Activated CD4-positive, alpha-beta T cell treated with anti-CD3 and anti-CD28 coated beads for 1 hour (primary cell): ENCODE measurements at regions not wholly inside any gene's neighbourhood (a gene's known extent, or its start where the extent isn't known, plus 50 kb on each side); places are given as distances from the start of the nearest gene placed in this dataset.

ENCODE experiments used
- DNase-seq: peaks from one replicate; pipeline ENCODE4 v3.0.0-alpha.2; 2020

- DNase-seq, result no peak
Measured at GRCh38 chr9:20191228-20191840, 402.5 kb upstream of the SLC24A2 start.

- DNase-seq, result no peak
Measured at GRCh38 chr9:20189871-20190270, 401.0 kb upstream of the SLC24A2 start.

GRCh38 chr9:20188616-20189369 lies 400.0 kb upstream of the SLC24A2 start:
- DNase-seq, result no peak

GRCh38 chr9:20187318-20187717 lies 398.5 kb upstream of the SLC24A2 start:
- no peak for DNase-seq

- no peak for DNase-seq
Measured at GRCh38 chr9:20186823-20187222, 398.0 kb upstream of the SLC24A2 start.

GRCh38 chr9:20186231-20186630 lies 397.4 kb upstream of the SLC24A2 start:
- no peak for DNase-seq

GRCh38 chr9:20184541-20184940 lies 395.7 kb upstream of the SLC24A2 start:
- DNase-seq, result no peak

- no peak for DNase-seq
Measured at GRCh38 chr9:20178679-20179078, 389.8 kb upstream of the SLC24A2 start.

- no peak for DNase-seq
Measured at GRCh38 chr9:20178197-20178596, 389.4 kb upstream of the SLC24A2 start.

- DNase-seq, result no peak
Measured at GRCh38 chr9:20170122-20170521, 381.3 kb upstream of the SLC24A2 start.

GRCh38 chr9:20152151-20152725 lies 363.4 kb upstream of the SLC24A2 start:
- DNase-seq, result no peak

- DNase-seq, result no peak
Measured at GRCh38 chr9:20148416-20148815, 359.6 kb upstream of the SLC24A2 start.

- DNase-seq, result no peak
Measured at GRCh38 chr9:20144197-20144596, 355.4 kb upstream of the SLC24A2 start.

GRCh38 chr9:20139763-20140290 lies 351.0 kb upstream of the SLC24A2 start:
- DNase-seq, result no peak

GRCh38 chr9:20138841-20139240 lies 350.0 kb upstream of the SLC24A2 start:
- no peak for DNase-seq

GRCh38 chr9:20138116-20138515 lies 349.3 kb upstream of the SLC24A2 start:
- no peak for DNase-seq

GRCh38 chr9:20137425-20137824 lies 348.6 kb upstream of the SLC24A2 start:
- DNase-seq, result no peak

GRCh38 chr9:20135119-20135697 lies 346.4 kb upstream of the SLC24A2 start:
- no peak for DNase-seq

GRCh38 chr9:20125727-20126126 lies 336.9 kb upstream of the SLC24A2 start:
- DNase-seq, result no peak

GRCh38 chr9:20119566-20119965 lies 330.7 kb upstream of the SLC24A2 start:
- DNase-seq, result no peak

GRCh38 chr9:20117986-20118385 lies 329.1 kb upstream of the SLC24A2 start:
- DNase-seq, result no peak

GRCh38 chr9:20117482-20117881 lies 328.6 kb upstream of the SLC24A2 start:
- no peak for DNase-seq

GRCh38 chr9:20114974-20115373 lies 326.1 kb upstream of the SLC24A2 start:
- no peak for DNase-seq
